OCI-LY3 (cell line): ENCODE measurements at regions not wholly inside any gene's neighbourhood (a gene's known extent, or its start where the extent isn't known, plus 50 kb on each side); places are given as distances from the start of the nearest gene placed in this dataset.

Experiments used
- H2AFZ ChIP-seq: fragments of 200-600, 300-600 bp; shearing (Covaris generic); 2 replicates; pipeline ENCODE4 v1.6.0; 2014; ENCODE audit warnings: antibody characterized with exemption, low read depth, low read length
- H3K27ac ChIP-seq: fragments of 200-600, 300-600 bp; sonication (generic); 2 replicates; pipeline ENCODE4 v1.5.1; 2014; ENCODE audit warnings: mild to moderate bottlenecking, low read length, moderate library complexity, mixed read lengths
- H3K27me3 ChIP-seq: fragments of 200-600, 300-600 bp; sonication (generic); 2 replicates; pipeline ENCODE4 v1.6.1; 2014; ENCODE audit warnings: low read depth, low read length, mixed read lengths
- H3K36me3 ChIP-seq: fragments of 200-600, 300-600 bp; sonication (generic); replicated peaks from 2 replicates; pipeline ENCODE3; 2014; ENCODE audit warnings: low read depth, low read length, mixed read lengths
- H3K4me1 ChIP-seq: fragments of 300-600, 200-600 bp; sonication (generic); 2 replicates; pipeline ENCODE4 v1.6.1; 2014; ENCODE audit warnings: low read length, mixed read lengths
- H3K4me2 ChIP-seq: fragments of 200-600, 300-600 bp; sonication (generic); 2 replicates; pipeline ENCODE4 v1.6.1; 2014; ENCODE audit warnings: low read length, mixed read lengths
- H3K4me3 ChIP-seq: fragments of 300-600, 200-600 bp; sonication (generic); 2 replicates; pipeline ENCODE4 v1.5.1; 2014; ENCODE audit warnings: antibody characterized with exemption, mild to moderate bottlenecking, low read length, moderate library complexity
- H3K79me2 ChIP-seq: fragments of 300-600, 200-600 bp; shearing (Covaris generic); 2 replicates; pipeline ENCODE4 v1.6.1; 2014; ENCODE audit warnings: mild to moderate bottlenecking, low read length, mixed read lengths
- H3K9ac ChIP-seq: fragments of 300-600, 200-600 bp; shearing (Covaris generic); 2 replicates; pipeline ENCODE4 v1.6.0; 2014; ENCODE audit warnings: mild to moderate bottlenecking, low read length, moderate library complexity
- H3K9me3 ChIP-seq: fragments of 200-600, 300-600 bp; shearing (Covaris generic); 2 replicates; pipeline ENCODE4 v1.6.1; 2014; ENCODE audit warnings: low read length, mixed read lengths; ENCODE audit not compliant: insufficient read depth
- H4K20me1 ChIP-seq: fragments of 200-600, 300-600 bp; sonication (generic); 2 replicates; pipeline ENCODE4 v1.6.1; 2016; ENCODE audit warnings: low read length, mixed read lengths; ENCODE audit not compliant: insufficient read depth
- EZH2phosphoT487 ChIP-seq: fragments of 200-600 bp; shearing (Covaris generic); IDR thresholded peaks from 2 replicates; pipeline ENCODE4 v1.6.1; 2018; ENCODE audit warnings: antibody characterized with exemption, mixed run types, low read depth
- TF ChIP-seq, protein P1 (sequence below): fragments of 200-600, 300-600 bp; sonication (generic); IDR thresholded peaks from 2 replicates; pipeline ENCODE4 v1.5.1; 2014; ENCODE audit warnings: antibody characterized with exemption, low read length, low read depth

DNA sequence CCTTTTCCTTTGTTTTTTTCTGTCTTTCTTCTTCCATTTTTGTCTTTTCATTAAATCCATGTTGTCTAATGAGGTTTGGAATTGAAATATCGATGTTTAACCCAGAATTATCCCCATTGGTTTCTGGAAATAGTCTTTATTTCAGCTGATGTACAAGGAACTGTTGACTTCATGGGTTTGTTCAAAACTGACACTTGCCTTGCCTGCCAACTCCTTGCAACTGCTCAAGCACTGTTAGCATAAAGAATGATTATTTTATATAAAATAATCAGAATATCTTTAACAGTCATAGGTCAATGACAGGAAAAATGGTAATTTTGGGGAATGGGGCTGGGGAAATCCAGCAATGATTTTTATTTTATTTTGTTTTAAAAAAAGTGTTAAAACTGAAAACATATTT lies 359.6 kb upstream of the LCORL start:
- H3K27me3 ChIP-seq = no peaks in the 10 kb centered on the region
- H4K20me1 ChIP-seq = no peaks in the 10 kb centered on the region
- no peak overlapping the region for H2AFZ ChIP-seq
- 0 out of 2 replicates have a peak, but pooled peaks cover 5% of the 10 kb centered on the region for H3K9me3 ChIP-seq
- no peaks in the 10 kb centered on the region for H3K4me1 ChIP-seq
- no peaks in the 10 kb centered on the region for H3K79me2 ChIP-seq
- H3K27ac ChIP-seq = no peak overlapping the region
- H3K9ac ChIP-seq = no peak overlapping the region
- no peak for TF ChIP-seq EZH2phosphoT487
- TF ChIP-seq, protein P1, sequence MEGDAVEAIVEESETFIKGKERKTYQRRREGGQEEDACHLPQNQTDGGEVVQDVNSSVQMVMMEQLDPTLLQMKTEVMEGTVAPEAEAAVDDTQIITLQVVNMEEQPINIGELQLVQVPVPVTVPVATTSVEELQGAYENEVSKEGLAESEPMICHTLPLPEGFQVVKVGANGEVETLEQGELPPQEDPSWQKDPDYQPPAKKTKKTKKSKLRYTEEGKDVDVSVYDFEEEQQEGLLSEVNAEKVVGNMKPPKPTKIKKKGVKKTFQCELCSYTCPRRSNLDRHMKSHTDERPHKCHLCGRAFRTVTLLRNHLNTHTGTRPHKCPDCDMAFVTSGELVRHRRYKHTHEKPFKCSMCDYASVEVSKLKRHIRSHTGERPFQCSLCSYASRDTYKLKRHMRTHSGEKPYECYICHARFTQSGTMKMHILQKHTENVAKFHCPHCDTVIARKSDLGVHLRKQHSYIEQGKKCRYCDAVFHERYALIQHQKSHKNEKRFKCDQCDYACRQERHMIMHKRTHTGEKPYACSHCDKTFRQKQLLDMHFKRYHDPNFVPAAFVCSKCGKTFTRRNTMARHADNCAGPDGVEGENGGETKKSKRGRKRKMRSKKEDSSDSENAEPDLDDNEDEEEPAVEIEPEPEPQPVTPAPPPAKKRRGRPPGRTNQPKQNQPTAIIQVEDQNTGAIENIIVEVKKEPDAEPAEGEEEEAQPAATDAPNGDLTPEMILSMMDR = no peak
- H3K4me2 ChIP-seq = no peak overlapping the region
- no peak overlapping the region for H3K4me3 ChIP-seq
- H3K36me3 ChIP-seq = no peaks in the 10 kb centered on the region

DNA sequence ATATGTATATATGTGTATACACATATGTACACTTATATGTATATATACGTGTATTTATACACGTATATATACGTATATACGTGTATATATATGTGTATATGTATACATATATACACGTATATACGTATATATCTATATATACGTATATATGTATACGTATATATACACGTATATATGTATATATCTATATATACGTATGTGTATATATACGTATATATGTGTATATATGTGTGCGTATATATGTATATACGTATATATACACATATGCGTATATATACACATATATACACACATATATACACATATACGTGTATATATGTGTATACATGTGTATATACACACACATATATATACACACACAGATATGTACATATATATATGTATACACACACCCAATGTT lies 348.0 kb upstream of the LCORL start:
- H3K4me2 ChIP-seq = no peak overlapping the region
- no peaks in the 10 kb centered on the region for H3K4me1 ChIP-seq
- no peak overlapping the region for H3K9ac ChIP-seq
- H3K27ac ChIP-seq = no peak overlapping the region
- H3K36me3 ChIP-seq = no peaks in the 10 kb centered on the region
- no peaks in the 10 kb centered on the region for H3K79me2 ChIP-seq
- H3K4me3 ChIP-seq = no peak overlapping the region
- no peaks in the 10 kb centered on the region for H4K20me1 ChIP-seq
- H2AFZ ChIP-seq = no peak overlapping the region
- 0 out of 2 replicates have a peak, but pooled peaks cover 3% of the 10 kb centered on the region for H3K27me3 ChIP-seq
- TF ChIP-seq EZH2phosphoT487 = no peak
- TF ChIP-seq, protein P1 = no peak
- no peaks in the 10 kb centered on the region for H3K9me3 ChIP-seq

DNA sequence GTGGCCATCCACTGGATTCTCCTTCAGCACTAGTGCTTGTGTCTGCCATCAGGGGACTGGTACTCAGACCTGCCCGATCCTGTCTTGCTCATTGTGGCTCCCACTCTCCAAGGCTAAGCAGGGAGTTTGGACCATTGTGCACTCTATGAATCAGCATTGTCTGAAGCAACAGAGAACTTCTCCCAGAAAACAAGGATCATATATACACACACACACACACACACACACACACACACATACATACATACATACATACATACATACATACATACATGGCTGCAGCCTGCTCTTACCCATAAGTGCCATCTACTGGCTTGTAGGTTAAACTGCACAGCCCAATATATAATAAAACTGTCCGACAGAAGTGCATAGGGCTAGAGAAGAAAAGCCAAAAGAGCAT lies 345.3 kb upstream of the LCORL start:
- Histone ChIP-seq H3K79me2 (no peaks in the 10 kb centered on the region), H3K4me2 (no peak overlapping the region), H3K36me3 (no peaks in the 10 kb centered on the region), H3K9ac (no peak overlapping the region), H3K9me3 (no peaks in the 10 kb centered on the region), H3K27me3 (0 out of 2 replicates have a peak, but pooled peaks cover 3% of the 10 kb centered on the region), H2AFZ (no peak overlapping the region), H4K20me1 (no peaks in the 10 kb centered on the region), H3K4me1 (no peaks in the 10 kb centered on the region), H3K27ac (no peak overlapping the region), H3K4me3 (no peak overlapping the region)
- no peak for TF ChIP-seq EZH2phosphoT487
- TF ChIP-seq, protein P1 = peak; percentile 75

DNA sequence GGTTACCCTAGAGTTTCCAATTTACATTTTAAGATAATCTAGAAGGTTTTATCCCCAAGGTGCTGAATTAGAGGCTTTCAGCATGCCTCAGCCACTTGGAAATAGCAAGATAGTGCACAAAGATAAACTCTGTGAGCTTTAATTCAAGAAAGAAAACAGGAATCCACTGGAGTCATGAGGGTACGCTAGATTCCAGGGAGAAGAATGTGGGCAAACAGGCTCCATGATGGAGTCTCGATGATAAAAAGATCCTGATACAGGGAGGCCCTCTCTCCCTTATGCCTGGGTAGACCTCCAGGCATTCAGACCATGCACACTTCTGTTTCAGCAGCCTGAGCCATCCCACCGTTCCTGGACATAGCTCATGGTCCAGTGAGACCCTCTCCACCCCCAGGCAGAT lies 344.6 kb upstream of the LCORL start:
- Histone ChIP-seq H3K9ac (no peak overlapping the region), H2AFZ (no peak overlapping the region), H4K20me1 (no peaks in the 10 kb centered on the region), H3K4me3 (no peak overlapping the region), H3K27ac (no peak overlapping the region), H3K36me3 (no peaks in the 10 kb centered on the region), H3K4me1 (no peaks in the 10 kb centered on the region), H3K9me3 (no peaks in the 10 kb centered on the region), H3K79me2 (no peaks in the 10 kb centered on the region), H3K4me2 (no peak overlapping the region), H3K27me3 (0 out of 2 replicates have a peak, but pooled peaks cover 3% of the 10 kb centered on the region)
- TF ChIP-seq, protein P1 = no peak
- TF ChIP-seq EZH2phosphoT487 = no peak
